NAMALWA (cell line): ENCODE measurements at regions not wholly inside any gene's neighbourhood (a gene's known extent, or its start where the extent isn't known, plus 50 kb on each side); places are given as distances from the start of the nearest gene placed in this dataset.

ENCODE experiments used
- DNase-seq: peaks from one replicate; pipeline ENCODE4 v3.0.0-alpha.2; 2015; ENCODE audit warnings: low spot score

DNA sequence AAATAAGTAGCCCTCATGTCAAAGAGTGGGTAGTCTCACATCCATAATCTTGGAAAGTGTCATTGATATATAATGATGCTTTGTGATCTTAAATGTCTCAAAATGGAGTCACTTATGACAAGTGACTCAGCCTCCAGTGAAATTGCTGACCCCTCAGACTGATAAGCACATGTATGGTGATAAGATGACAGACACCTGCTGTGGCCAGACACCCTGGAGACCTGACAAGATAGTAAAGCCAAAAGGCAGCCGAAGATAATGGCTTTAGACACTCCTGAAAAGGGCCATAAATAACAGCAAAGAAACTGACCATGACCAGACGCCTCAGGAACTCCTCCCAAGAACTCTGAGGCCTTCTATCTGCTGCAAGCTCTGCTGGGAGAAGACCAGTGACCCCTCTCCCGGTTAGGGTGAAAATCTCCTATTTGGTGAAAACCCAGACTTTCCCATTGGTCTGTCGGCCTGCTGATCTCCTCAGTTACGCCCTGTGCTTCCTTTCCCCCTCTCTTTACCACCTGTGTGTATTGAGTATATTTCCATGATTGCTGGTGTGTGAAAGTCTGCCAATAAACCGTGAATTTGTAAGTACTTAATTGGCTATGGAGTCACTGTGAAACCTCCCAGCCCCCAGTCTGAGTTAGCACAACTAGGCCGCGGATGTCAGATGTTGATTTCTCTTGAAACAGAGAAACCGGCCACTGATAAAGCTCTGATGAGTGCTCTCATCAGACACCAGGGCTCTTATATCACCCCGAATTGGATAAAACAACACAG is 226.7 kb upstream of the MYOCD start:
- no peak for DNase-seq

GRCh38 chr17:12445331-12445730 is 220.4 kb upstream of the MYOCD start:
- DNase-seq, result no peak

DNA sequence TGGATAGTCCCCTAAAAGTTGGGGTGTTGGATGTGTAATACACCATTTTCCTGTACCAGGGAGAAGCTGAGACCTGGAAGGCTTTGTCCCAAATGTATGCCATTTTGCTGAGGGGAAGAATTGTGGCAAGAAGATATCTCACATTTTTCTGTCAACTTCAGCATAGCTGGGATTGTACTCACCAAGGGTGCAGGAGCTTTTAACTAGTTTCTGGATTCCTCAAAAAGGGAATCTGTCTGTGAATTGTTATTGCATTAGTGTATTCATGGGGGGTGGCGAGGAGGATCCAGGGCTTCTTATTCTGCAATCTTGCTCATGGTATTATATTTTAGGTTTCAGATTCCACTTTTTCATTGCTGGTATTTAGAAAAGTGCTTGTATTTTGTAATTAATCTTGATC is 208.2 kb upstream of the MYOCD start:
- DNase-seq, result no peak

DNA sequence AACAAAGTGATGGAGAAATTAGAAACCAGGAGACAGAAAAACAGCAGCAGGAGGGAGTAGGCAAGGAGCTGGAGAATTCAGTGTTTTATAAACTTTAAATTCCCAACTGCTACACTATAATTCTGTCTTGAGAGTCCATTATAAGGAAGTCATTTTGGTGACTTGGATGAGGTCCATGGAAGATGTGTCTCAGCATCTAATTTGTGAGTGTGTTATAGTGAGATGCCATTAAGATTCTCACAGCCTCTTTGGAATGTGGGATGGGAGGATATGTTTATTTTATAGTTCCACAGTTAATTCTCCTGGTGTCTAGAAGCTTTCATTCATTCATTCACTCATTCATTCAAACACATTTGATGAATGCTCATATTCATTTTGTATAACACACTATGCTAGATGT is 206.0 kb upstream of the MYOCD start:
- no peak for DNase-seq

GRCh38 chr17:12463102-12463501 is 202.6 kb upstream of the MYOCD start:
- DNase-seq, result no peak

GRCh38 chr17:12472252-12473173 is 193.2 kb upstream of the MYOCD start:
- DNase-seq, result no peak

GRCh38 chr17:12478311-12478710 is 187.4 kb upstream of the MYOCD start:
- no peak for DNase-seq

DNA sequence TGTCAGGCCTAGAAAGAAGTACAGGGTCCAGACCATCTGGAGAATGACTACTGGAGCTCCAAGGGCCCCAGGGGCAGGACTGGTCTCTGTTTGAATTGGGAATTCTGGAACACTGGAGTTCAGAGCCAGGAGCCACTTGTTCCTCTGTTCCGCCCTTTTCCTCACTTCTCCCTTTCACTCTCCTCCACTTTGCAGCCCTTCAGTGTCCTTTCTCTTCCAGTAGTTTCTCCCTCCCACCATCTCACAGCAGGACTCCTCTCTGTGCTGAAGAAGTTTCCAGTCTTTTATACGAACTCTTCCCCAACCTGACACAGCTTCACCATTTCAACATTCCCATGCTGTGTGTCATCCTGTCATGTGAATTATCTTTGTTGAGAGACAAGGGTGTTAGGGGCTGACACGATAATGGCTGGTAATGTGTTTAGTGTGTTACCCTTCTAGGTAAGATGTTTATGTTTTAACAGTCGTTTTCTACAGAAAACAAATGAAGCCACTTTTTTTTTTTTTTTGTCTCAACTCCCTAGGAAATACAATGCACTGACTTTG is 180.3 kb upstream of the MYOCD start:
- DNase-seq, result no peak

GRCh38 chr17:12489325-12489724 is 176.4 kb upstream of the MYOCD start:
- no peak for DNase-seq

DNA sequence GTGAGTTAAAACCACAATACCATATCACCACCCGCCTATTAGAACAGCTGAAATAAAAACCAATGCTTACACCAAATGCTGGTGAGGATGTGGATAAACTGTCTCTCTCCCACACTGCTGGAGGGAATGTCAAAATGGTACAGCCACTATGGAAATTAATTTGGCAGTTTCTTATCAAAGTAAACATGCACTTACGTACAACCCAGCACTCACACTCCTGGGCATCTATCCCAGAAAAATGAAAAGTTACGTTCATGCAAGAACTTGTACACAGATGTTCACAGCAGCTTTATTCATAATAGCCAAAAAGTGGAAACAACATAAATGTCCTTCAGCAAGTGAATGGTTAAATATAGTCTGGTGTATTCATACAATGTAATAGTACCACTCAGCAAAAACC is 173.2 kb upstream of the MYOCD start:
- DNase-seq, result no peak

- no peak for DNase-seq
Observed at GRCh38 chr17:12505866-12506265, 159.8 kb upstream of the MYOCD start.

- no peak for DNase-seq
Observed at GRCh38 chr17:12507026-12507595, 158.6 kb upstream of the MYOCD start.

- no peak for DNase-seq
Observed at GRCh38 chr17:12509801-12510200, 155.9 kb upstream of the MYOCD start.

GRCh38 chr17:12510535-12510934 is 155.2 kb upstream of the MYOCD start:
- DNase-seq, result no peak

- no peak for DNase-seq
Observed at GRCh38 chr17:12512694-12513355, 152.9 kb upstream of the MYOCD start.

DNA sequence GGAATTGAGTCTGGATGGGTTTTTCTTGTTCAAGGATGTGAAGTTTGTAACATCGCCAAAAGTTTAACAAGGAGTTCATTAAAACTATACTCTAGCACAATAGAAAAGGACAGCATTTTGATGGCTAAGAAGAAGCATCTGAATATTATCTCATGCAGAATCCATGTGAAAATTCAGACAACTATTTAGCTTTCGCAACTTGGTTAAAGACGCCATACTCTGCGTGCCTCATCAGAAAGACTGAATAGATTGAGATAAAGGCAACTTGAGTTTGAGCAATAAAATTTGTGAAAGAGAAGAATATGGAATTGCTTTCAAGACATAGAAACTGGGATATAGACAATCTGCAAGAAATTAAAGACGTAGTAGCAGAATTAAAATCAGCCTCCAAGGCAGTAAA is 151.1 kb upstream of the MYOCD start:
- no peak for DNase-seq

DNA sequence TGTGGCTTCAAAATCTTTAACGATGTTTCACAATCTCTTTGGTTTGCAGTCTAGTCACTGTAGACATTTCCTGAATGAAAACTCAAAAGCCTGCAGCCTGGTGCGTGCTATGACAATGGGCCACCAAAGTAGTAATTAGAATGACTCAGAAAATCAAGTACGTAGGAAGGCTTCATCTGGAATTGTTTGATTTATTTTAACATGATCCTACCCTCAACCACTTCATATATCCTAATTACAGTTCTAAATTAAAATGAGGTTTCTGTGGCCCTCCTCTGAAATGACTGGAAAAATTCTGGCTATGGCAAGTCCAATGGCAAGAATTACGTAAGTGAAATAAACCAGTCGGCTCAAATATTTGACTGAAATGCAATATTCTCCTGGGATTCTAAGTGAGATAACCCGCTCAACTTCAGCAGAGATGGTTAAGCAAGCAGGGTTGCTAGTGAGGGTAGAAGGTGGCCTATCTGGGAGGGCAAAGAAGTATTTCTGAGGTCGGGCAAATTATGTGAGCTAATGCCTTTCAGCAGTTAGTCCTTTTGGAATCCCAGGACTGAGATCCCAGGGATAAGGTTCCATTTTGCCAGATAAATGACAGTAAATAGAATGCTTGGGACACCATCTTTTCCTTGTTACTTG is 145.6 kb upstream of the MYOCD start:
- DNase-seq, result no peak

- no peak for DNase-seq
Observed at GRCh38 chr17:12521416-12521815, 144.3 kb upstream of the MYOCD start.

GRCh38 chr17:12522336-12522735 is 143.4 kb upstream of the MYOCD start:
- no peak for DNase-seq

DNA sequence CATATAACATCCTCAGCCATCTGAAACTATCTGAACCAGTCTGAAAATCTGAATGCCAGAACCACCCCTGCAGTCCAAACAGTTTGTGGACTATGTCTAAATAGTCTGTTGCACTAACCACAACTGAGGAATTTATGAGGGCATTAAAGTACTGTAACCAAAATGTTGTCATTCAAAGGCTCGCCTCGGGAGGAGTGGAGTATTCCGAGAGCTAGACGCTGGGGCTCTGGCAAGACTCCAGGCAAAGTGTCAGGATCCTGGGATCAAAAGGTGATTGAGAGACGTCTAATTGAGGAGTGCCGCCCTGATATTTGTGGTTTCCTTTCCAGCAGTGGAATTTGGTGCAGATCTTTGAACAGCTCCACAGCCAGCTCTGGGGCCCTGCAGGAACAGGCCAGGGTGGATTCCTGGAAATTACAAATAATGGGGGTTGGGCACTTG is 142.9 kb upstream of the MYOCD start:
- no peak for DNase-seq

DNA sequence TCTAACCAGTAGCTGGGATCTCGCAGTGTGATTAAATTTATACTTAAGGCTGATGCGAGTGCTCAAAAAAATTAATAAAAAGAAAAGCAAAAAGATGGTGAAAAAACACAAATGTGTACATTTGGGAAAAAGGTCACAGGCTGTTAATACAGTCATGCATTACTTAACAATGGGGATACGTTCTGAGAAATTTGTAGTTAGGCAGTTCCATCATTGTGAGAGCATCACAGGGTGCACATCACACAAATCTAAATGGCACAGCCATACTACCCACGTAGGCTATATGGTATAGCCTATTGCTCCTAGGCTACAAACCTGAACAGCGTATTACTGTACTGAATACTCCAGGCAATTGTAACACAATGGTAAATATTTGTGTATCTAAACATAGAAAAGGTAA is 142.4 kb upstream of the MYOCD start:
- DNase-seq, result no peak

- no peak for DNase-seq
Observed at GRCh38 chr17:12528036-12528435, 137.7 kb upstream of the MYOCD start.
